ENCODE measurements at regions not wholly inside any gene's neighbourhood (a gene's known extent, or its start where the extent isn't known, plus 50 kb on each side); places are given as distances from the start of the nearest gene placed in this dataset.

DNA sequence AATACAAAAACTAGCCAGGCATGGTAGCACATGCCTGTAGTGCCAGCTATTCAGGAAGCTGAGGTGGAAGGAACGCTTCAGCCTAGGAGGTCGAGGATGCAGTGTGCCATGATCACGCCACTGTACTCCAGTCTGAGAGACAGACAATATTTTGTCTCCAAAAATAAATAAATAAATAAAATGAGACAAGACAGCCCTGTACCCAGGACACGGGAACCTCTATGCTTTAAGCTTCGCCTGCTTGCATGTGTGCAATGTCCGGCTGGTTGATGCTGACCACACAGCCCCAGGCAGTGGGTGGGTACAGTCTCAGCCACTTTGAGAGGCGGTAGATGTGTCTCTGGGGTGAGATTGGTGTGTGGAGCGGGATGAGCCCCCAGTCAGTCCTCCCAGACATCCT lies 52.0 kb upstream of the MPEG1 start:
- no peak for TF ChIP-seq POLR2AphosphoS5 (IDR thresholded peaks at IDR 0.05; ENCODE audit: low read depth, low read length)
- no peak for TF ChIP-seq POLR2A (IDR thresholded peaks at IDR 0.05; ENCODE audit: low read depth, low read length)

All from GM12892 (cell line).